T-cell (primary cell): ENCODE measurements at regions not wholly inside any gene's neighbourhood (a gene's known extent, or its start where the extent isn't known, plus 50 kb on each side); places are given as distances from the start of the nearest gene placed in this dataset.

Experiments
- ATAC-seq, 4 experiments: fragments of 200-7000 bp in 3 of 4; fragments of 150-1000 bp in 1 of 4; cut with Tn5 transposase; replicated peaks in 1 of 4; 1 replicate in 3 of 4; 2 replicates in 1 of 4; pipeline ENCODE4 v1.10.0; 2021; ENCODE audit warnings: moderate library complexity in 3 of 4, mild to moderate bottlenecking in 2 of 4, moderate number of reproducible peaks in 1 of 4
- CTCF ChIA-PET, 2 donors: fragments of 300-600 bp; sonication (Branson Sonifier 250); formaldehyde crosslinking; loops; one replicate each; lab custom pipeline; 2022; ENCODE audit warnings: antibody characterized with exemption in 2 of 2; lab: Charles Lee
- POLR2A ChIA-PET, 2 donors: fragments of 300-600 bp; sonication (Branson Sonifier 250); formaldehyde crosslinking; loops; one replicate each; lab custom pipeline; 2022; ENCODE audit warnings: antibody characterized with exemption in 2 of 2; lab: Charles Lee
- DNase-seq, 35 experiments: peaks; one replicate each; pipeline versions ENCODE4 v3.0.0 to v3.0.0-alpha.2; 2013 to 2023
- H3K27ac ChIP-seq: one replicate; pipeline ENCODE4 v1.5.1; 2013; ENCODE audit warnings: low read length
- H3K27me3 ChIP-seq, 2 experiments: replicated peaks in 1 of 2; 1 replicate in 1 of 2; 2 replicates in 1 of 2; pipeline versions ENCODE4 v1.6.1 to v1.7.0; 2013; ENCODE audit warnings: low read length in 1 of 2, mixed read lengths in 1 of 2; ENCODE audit not compliant: control insufficient read depth in 2 of 2, insufficient read depth in 2 of 2; ENCODE audit errors: extremely low read depth in 1 of 2
- H3K36me3 ChIP-seq, 2 donors: 1 replicate in 1 of 2; 2 replicates in 1 of 2; pipeline versions ENCODE4 v1.6.1 to v1.7.0; 2013; ENCODE audit warnings: low read length in 1 of 2; ENCODE audit not compliant: control insufficient read depth in 2 of 2, insufficient read depth in 1 of 2; ENCODE audit errors: extremely low read depth in 1 of 2
- H3K4me1 ChIP-seq, 2 experiments: 1 replicate in 1 of 2; 2 replicates in 1 of 2; pipeline versions ENCODE4 v1.6.1 to v1.7.0; 2013; ENCODE audit warnings: low read length in 2 of 2, mixed read lengths in 1 of 2; ENCODE audit not compliant: insufficient read depth in 2 of 2, control insufficient read depth in 1 of 2; ENCODE audit errors: extremely low read depth in 1 of 2
- H3K4me3 ChIP-seq, 2 donors: 1 replicate in 1 of 2; 2 replicates in 1 of 2; pipeline versions ENCODE4 v1.5.1 to v1.7.0; 2013; ENCODE audit warnings: mild to moderate bottlenecking in 2 of 2, low read length in 1 of 2, moderate library complexity in 1 of 2; ENCODE audit not compliant: control insufficient read depth in 1 of 2; ENCODE audit errors: extremely low read depth in 1 of 2
- H3K9me3 ChIP-seq: 2 replicates; pipeline ENCODE4 v1.7.0; 2013
- H3K27ac Mint-ChIP-seq, 2 donors: one replicate each; pipeline ENCODE4 v1.8.0; 2020 to 2021; ENCODE audit warnings: mild to moderate bottlenecking in 2 of 2, mixed read lengths in 2 of 2
- H3K27me3 Mint-ChIP-seq, 2 donors: one replicate each; pipeline ENCODE4 v1.8.0; 2021 to 2022; ENCODE audit warnings: mixed read lengths in 2 of 2
- H3K36me3 Mint-ChIP-seq: one replicate; pipeline ENCODE4 v1.8.0; 2021; ENCODE audit warnings: mixed read lengths
- H3K4me1 Mint-ChIP-seq, 3 donors: one replicate each; pipeline ENCODE4 v1.8.0; 2020 to 2022; ENCODE audit warnings: mixed read lengths in 3 of 3, mild to moderate bottlenecking in 1 of 3
- H3K4me3 Mint-ChIP-seq, 3 donors: one replicate each; pipeline ENCODE4 v1.8.0; 2020 to 2022; ENCODE audit warnings: mild to moderate bottlenecking in 3 of 3, mixed read lengths in 3 of 3, moderate library complexity in 3 of 3
- H3K9me3 Mint-ChIP-seq, 3 donors: one replicate each; pipeline ENCODE4 v1.8.0; 2020 to 2022; ENCODE audit warnings: mixed read lengths in 3 of 3
- WGBS: methylation state at CpG from one replicate; pipeline ENCODE4 v1.1.5; 2013; ENCODE audit warnings: missing lambda C conversion rate; ENCODE audit not compliant: insufficient coverage; 5-methylcytosine and 5-hydroxymethylcytosine counted together

DNA sequence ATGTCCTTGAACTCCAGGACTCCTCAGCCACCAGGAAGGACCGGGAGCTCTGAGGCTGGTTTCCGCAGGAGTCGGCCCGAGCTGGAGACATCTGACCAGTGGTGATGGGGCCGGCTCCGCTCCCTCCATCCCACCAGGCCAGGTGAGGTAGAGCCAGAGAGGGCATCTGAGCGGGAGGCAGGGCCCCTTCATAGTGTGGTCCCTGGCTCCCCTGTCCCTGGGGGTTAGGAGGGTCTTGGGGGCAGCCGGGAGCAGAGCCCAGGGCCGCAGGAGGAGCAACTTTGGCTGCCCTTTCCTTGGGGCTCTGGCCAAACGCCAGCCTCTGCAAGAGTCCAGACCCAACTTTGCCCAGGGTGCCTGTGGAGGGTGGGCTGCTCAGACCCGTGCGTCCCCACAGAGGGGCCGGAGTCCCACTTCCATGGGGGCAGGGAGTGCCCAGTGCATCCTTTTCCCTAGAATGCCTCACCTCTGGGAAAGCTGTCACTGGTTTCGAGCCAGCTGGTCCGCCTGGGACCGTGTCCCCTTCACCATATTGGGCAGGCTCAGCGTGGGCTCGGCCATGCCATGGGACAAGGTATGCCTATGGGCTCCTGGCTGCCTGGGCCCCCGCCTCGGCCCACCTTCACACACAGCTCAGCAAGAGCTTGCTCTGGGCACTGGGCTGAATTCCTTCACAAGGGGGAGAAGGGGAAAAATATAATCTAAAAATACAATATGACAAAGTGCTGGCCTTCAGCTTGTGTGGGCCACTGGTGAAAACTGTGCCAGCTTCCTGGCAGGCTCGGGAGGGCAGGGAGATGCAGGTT lies 148.6 kb downstream of the TWIST2 start:
- H3K4me3 ChIP-seq = no peak overlapping the region
- Mint-ChIP-seq H3K4me3 (no peak overlapping the region), H3K27ac (no peak overlapping the region), H3K36me3 (no peaks in the 10 kb centered on the region), H3K27me3 (peaks cover 2 to 20% of the 10 kb centered on the region in 2 donors), H3K4me1 (no peaks in the 10 kb centered on the region), H3K9me3 (peaks cover 7 to 10% (median 8%) of the 10 kb centered on the region in 3 donors)
- no peaks in the 10 kb centered on the region for H3K4me1 ChIP-seq
- no peaks in the 10 kb centered on the region for H3K36me3 ChIP-seq
- CTCF ChIA-PET = no interaction called here
- POLR2A ChIA-PET = no interaction called here
- H3K27me3 ChIP-seq = peaks cover 4 to 33% of the 10 kb centered on the region in 2 experiments
- peaks cover 3% of the 10 kb centered on the region for H3K9me3 ChIP-seq
- H3K27ac ChIP-seq = no peak overlapping the region
- no peak for DNase-seq
- 77% methylated on average over 10 of the region's 21 CpGs for WGBS
- no peak for ATAC-seq

DNA sequence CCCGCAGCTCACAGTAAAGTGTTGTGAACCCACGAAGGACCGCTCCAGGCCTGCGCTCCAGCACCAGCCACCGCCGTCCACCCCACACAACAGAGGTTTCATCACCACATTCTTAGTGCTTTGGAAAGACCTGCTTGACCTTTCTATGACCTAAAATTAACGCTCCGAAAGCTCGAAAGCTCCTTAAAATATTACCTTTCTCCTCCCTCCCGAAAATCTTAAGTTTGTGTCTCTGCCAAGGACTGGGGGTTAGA lies 149.2 kb downstream of the TWIST2 start:
- WGBS = 92% methylated on average over 4 of the region's 10 CpGs
- Mint-ChIP-seq H3K4me3 (no peak overlapping the region), H3K27me3 (peaks cover 0 to 19% of the 10 kb centered on the region in 2 donors), H3K27ac (no peak overlapping the region), H3K4me1 (no peaks in the 10 kb centered on the region), H3K36me3 (no peaks in the 10 kb centered on the region), H3K9me3 (peaks cover 11 to 12% (median 12%) of the 10 kb centered on the region in 3 donors)
- Histone ChIP-seq H3K9me3 (peaks cover 3% of the 10 kb centered on the region), H3K4me1 (no peaks in the 10 kb centered on the region), H3K36me3 (no peaks in the 10 kb centered on the region), H3K27me3 (peaks cover 4 to 35% of the 10 kb centered on the region in 2 experiments), H3K4me3 (no peak overlapping the region), H3K27ac (no peak overlapping the region)
- ATAC-seq (no peak), DNase-seq (no peak)
- ChIA-PET CTCF (no interaction called here), POLR2A (no interaction called here)

DNA sequence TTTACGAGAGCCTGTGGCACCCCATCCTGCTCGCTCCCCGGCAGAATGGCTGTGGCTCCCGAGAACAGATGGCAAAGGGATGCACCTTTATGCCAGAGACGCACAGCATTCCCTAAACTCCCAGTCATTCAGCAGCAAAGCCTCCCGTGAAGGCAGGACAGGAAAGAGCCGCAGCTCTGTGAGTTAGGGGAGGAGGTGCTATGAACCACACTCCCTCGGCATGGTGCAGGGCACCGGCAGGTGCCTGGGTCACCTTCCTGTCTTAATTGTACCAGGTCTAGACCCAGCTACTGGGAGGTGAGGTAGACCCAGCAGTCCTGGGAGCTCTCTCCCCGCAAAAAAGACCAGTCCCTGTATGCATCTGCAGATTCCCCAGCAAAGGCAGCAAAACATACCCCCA lies 149.8 kb downstream of the TWIST2 start:
- no peak overlapping the region for H3K4me3 Mint-ChIP-seq
- 77% methylated on average over 7 of the region's 10 CpGs for WGBS
- Histone ChIP-seq H3K4me1 (no peaks in the 10 kb centered on the region), H3K27me3 (peaks cover 4 to 40% of the 10 kb centered on the region in 2 experiments), H3K36me3 (no peaks in the 10 kb centered on the region), H3K9me3 (peaks cover 3% of the 10 kb centered on the region), H3K27ac (no peak overlapping the region), H3K4me3 (no peak overlapping the region)
- ChIA-PET POLR2A (no interaction called here), CTCF (no interaction called here)
- H3K27me3 Mint-ChIP-seq = peaks cover 5 to 21% of the 10 kb centered on the region in 2 donors
- H3K27ac Mint-ChIP-seq = no peak overlapping the region
- H3K9me3 Mint-ChIP-seq = peaks cover 12 to 16% (median 15%) of the 10 kb centered on the region in 3 donors
- ATAC-seq = no peak
- DNase-seq = no peak
- H3K36me3 Mint-ChIP-seq = no peaks in the 10 kb centered on the region
- no peaks in the 10 kb centered on the region for H3K4me1 Mint-ChIP-seq
